ENCODE measurements at regions not wholly inside any gene's neighbourhood (a gene's known extent, or its start where the extent isn't known, plus 50 kb on each side); places are given as distances from the start of the nearest gene placed in this dataset.

DNA sequence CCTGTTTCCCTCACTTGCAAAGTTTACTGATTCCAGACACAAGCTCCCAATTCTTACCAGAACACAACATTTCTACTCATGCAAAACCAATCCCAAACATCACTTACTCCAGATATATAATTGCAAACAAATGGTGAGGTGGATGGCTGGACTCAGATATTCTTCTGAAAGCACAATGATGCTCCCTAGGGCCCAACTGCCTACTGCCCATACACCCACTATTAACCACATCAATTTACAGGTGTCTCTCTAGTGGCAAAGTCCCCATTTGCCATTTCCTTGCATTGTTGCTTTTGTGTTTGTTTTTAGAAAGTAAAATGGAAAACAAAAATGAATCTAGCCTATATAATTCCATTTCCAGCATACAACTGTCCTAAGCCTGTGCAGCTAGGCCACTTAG, 320.9 kb upstream of the PRDM1 start:
- DNase-seq (ENCODE audit: low spot score): no peak

DNA sequence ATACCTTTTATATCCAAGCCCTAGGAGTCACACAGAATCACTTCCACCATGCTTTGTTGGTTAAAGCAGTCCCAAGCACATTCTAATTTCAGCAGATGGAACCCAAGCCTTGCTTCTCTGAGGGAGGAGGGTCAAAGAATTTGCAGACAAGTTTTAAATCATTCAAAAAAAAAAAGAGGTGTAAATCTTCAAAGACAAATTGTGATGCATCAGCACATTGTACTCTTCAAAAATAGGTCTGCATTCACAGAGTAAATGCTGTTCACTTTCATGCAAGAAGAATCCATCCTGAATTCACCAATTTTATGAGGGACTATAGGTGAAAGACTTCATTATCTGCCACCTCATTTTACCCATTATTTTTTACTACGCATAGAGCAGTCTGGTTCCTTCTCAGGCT, 321.8 kb upstream of the PRDM1 start:
- DNase-seq (ENCODE audit: low spot score): no peak

GRCh38 chr6:105763866-105764265, 322.3 kb upstream of the PRDM1 start:
- DNase-seq (ENCODE audit: low spot score): no peak

DNA sequence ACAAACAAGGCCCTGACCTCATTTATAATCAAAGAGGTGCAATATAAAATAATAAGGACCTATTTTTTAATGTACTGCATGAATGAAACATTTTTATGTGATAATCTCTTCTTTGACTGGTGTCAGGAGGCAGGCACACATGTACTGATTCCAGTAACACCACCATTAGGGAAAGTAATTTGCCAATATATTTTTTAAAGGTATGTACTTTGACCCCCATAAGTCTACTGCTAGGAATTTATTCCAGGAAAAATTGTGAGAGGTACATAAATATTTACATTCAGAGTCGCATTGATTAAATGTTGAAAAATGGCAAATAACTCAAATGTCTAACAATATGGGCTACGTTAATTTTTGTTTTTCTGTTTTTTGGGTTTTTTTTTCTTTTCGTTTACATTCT, 325.4 kb upstream of the PRDM1 start:
- DNase-seq (ENCODE audit: low spot score): no peak

- DNase-seq (ENCODE audit: low spot score): peak; percentile 37
These were observed 326.2 kb upstream of the PRDM1 start for GRCh38 chr6:105759946-105760345.

GRCh38 chr6:105759015-105759414, 327.1 kb upstream of the PRDM1 start:
- DNase-seq (ENCODE audit: low spot score): no peak

DNA sequence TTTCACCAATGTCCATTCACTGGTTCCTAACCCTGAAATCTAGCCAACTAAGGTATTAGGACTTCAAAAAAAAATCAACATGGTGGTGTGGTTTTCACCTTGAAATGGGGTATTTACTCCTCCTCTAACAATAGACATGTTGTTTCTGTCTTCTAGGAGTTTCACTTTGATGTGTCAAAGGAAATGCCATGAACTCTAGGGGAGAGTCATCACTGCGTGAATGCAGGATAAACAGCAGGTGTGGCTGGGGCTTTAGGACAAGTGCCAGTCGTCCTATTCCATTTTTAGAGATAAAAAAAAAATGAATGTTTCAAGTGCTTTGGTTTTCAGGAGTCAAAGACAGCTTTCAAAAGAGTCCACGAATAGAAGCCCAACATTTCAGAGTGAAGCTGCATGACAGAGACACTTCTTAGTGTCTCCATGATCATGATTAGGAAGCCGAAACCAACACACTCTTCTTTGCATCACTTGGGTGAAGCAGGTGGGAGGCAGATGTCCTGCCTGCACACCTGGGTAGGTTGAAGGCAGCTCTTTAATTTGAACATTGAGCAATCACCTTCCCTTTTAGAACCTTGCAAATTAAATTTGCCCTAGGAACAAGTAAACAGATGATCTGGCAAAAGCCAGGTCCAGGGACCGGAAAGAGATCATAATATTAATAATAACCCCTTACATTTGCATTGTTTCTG, 328.5 kb upstream of the PRDM1 start:
- peak; percentile 8 for DNase-seq (ENCODE audit: low spot score)

DNA sequence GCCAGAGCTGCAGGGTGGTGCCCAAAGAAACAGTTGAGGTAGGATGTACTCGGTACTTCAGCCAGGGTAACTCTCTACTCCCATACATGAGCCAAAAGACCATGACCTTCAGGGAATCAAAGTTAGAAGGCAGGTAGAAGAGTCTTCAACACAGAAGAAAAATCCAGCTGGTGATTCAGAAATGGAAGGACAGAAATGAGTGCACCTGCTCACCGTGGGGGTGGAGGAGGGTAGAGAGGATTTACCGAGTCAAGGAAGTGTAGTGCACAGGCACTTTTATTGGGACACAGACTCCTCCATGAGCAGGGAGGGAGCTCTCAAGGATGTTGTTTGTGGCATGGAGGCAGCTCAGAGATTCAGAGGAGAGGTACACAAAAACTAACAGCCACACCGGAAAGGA, 330.3 kb upstream of the PRDM1 start:
- DNase-seq (ENCODE audit: low spot score): no peak

DNA sequence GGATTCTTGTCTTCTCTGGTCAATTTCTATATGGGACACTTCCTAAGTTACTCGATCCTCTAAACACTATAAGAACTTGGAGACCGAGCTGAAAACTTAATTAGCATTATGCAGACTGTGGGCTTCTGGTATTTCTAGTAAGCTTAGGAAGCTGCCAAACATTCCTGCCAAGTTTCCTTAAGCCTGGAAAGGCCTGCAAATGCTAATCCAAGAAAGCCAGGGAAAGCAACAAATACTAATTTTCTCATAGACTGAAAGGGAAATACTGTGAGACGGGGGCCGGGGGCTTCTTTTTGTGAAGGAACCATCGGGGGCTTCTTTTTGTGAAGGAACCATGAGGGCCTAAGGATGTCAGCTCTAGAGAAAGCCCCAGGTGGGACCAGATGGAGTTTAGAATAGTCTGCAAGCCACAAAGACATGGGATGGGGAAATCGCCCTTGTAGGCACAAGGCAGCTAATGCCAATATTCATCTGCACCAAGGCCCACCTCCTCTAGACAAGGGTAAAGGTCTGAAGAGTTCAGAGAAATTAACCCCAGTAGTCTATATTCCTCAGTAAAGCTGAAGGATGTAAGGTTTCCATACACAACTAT, 332.4 kb upstream of the PRDM1 start:
- no peak for DNase-seq (ENCODE audit: low spot score)

DNA sequence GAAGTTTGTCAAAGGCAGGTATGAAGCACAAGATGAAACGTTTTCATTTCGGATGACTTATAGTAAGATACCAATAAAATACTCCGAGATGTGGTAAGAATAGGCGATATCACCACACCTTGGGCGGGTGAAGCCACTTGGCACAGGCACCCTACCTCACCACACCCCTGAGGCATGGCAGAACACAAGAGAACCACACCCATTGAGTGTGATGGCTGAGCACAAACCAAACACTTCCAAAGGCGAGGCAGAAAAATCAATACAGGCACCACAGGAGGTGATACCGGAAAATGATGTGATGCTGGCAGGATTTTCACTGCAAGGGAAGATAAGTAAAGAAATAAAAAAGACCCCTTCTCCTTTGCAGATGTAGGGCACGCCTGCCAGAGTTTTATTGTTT, 332.9 kb upstream of the PRDM1 start:
- no peak for DNase-seq (ENCODE audit: low spot score)

DNA sequence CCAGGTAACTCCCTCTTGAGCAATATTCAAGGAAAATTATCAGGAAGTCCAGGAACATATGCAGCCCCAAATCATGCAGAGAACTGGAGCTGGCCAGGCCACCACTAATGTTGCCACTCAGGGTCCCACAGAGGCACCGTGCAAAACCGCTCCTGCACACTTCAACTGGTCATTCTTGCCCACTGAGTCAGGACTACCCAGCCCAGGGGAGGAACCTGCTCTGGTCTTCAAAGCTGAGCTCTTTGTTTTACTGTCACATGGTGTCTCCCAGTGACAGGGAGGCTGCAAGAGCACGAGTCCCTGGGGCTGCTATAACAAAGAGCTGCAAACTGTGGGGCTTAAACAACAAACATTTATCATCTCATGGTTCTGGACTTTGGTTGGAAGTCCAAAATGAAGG, 336.0 kb upstream of the PRDM1 start:
- DNase-seq (ENCODE audit: low spot score): no peak

DNA sequence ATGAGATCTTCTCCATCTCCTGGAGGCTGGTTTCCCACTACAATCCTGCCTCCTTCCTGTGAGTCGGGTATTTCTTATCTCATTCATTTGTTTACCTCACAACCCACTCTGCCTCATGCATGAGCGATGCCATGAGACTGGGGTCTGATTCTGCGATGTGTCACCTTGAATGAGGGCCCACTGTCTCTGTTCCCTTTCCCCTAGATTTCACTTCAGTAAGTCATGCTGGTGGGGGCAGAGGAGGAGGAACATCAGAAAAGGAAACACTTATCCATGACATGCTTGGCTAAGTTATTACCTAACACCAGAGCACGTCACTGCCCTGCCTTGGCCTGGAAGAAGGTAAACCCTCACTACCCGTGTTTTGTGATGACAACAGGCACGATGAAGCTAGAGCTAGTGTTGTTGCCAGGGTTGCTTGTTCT, 337.4 kb upstream of the PRDM1 start:
- DNase-seq (ENCODE audit: low spot score): peak; percentile 4

- no peak for DNase-seq (ENCODE audit: low spot score)
These were observed 338.2 kb upstream of the PRDM1 start for GRCh38 chr6:105747823-105748405.

- no peak for DNase-seq (ENCODE audit: low spot score)
These were observed 339.6 kb upstream of the PRDM1 start for GRCh38 chr6:105746509-105746908.

DNA sequence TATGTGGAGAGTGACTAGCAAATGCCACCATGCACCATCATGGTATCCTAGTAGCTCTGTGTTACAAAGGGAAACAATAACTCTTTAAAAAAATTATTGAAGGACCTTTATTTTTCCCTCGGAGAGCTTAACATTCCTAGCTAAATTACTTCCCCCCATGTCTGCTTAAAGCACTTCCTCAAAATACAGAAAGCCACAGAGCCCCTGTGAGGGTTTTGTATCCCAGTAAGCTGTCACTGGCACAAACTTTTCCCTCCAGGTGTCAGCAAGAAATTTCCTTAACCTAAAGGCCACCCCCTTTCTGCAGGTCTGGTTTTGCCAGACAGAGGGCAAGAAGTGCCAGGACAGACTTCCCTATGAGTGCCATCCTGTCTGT, 340.0 kb upstream of the PRDM1 start:
- DNase-seq (ENCODE audit: low spot score): no peak

DNA sequence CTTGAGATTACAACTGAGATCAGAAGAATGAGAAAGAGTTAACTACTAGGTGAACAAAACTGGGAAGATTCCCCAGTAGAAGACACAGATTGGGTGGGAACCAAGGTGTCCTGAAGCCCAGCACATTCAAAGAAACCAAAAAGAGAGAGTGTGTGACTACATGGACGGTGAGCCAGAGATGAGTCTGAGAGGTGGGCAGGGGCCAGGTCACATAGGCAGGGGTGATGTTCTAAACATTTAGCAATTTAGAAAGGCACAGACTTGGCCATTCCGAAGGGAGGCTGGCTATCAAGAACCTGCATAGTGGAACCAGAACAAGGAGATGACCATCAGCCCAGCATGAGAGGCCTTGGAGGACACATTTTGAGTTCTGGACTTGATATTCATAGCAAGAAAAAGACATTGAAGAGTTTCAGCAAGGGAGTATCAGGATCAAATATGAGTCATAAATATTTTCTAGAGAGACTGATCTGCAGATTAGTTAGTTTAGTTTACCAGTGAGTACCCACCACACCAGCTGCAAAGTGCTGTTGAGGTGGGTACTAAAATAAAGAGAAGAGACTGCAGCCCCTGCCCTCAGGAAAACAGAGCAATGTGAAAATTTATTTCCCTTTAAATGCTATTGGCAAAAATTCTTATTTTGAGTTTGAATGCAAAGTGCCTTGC, 340.5 kb upstream of the PRDM1 start:
- DNase-seq (ENCODE audit: low spot score): no peak

GRCh38 chr6:105744815-105745214, 341.3 kb upstream of the PRDM1 start:
- no peak for DNase-seq (ENCODE audit: low spot score)

- DNase-seq (ENCODE audit: low spot score): no peak
These were observed 338.2 kb upstream of the PREP start for GRCh38 chr6:105740946-105741645.

- DNase-seq (ENCODE audit: low spot score): no peak
These were observed 336.9 kb upstream of the PREP start for GRCh38 chr6:105739764-105740163.

GRCh38 chr6:105733556-105734162, 330.8 kb upstream of the PREP start:
- peak; percentile 21 for DNase-seq (ENCODE audit: low spot score)

DNA sequence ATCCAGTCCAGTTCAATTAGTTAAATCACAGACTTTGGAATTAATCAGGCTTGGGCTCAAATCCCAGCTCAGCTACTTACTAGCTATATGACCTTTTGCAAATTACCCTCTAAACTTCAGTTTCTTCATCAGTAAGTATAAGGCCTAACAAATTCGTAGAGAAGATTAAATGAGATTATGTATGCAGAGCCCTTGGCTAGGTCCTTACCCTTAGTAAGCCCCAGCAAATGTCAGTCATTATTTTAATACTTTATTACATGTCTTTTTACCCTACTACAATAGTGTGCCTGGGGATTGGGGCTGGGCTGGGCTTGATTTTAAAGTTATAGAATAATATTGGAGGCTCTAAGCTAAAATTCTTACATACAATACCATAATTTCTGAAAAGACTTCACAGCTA, 326.1 kb upstream of the PREP start:
- no peak for DNase-seq (ENCODE audit: low spot score)
